OCI-LY3 (cell line): ENCODE measurements at regions not wholly inside any gene's neighbourhood (a gene's known extent, or its start where the extent isn't known, plus 50 kb on each side); places are given as distances from the start of the nearest gene placed in this dataset.

Experiments used
- H2AFZ ChIP-seq: fragments of 200-600, 300-600 bp; shearing (Covaris generic); 2 replicates; pipeline ENCODE4 v1.6.0; 2014; ENCODE audit warnings: antibody characterized with exemption, low read depth, low read length
- H3K27ac ChIP-seq: fragments of 200-600, 300-600 bp; sonication (generic); 2 replicates; pipeline ENCODE4 v1.5.1; 2014; ENCODE audit warnings: mild to moderate bottlenecking, low read length, moderate library complexity, mixed read lengths
- H3K27me3 ChIP-seq: fragments of 200-600, 300-600 bp; sonication (generic); 2 replicates; pipeline ENCODE4 v1.6.1; 2014; ENCODE audit warnings: low read depth, low read length, mixed read lengths
- H3K36me3 ChIP-seq: fragments of 200-600, 300-600 bp; sonication (generic); replicated peaks from 2 replicates; pipeline ENCODE3; 2014; ENCODE audit warnings: low read depth, low read length, mixed read lengths
- H3K4me1 ChIP-seq: fragments of 300-600, 200-600 bp; sonication (generic); 2 replicates; pipeline ENCODE4 v1.6.1; 2014; ENCODE audit warnings: low read length, mixed read lengths
- H3K4me2 ChIP-seq: fragments of 200-600, 300-600 bp; sonication (generic); 2 replicates; pipeline ENCODE4 v1.6.1; 2014; ENCODE audit warnings: low read length, mixed read lengths
- H3K4me3 ChIP-seq: fragments of 300-600, 200-600 bp; sonication (generic); 2 replicates; pipeline ENCODE4 v1.5.1; 2014; ENCODE audit warnings: antibody characterized with exemption, mild to moderate bottlenecking, low read length, moderate library complexity
- H3K79me2 ChIP-seq: fragments of 300-600, 200-600 bp; shearing (Covaris generic); 2 replicates; pipeline ENCODE4 v1.6.1; 2014; ENCODE audit warnings: mild to moderate bottlenecking, low read length, mixed read lengths
- H3K9ac ChIP-seq: fragments of 300-600, 200-600 bp; shearing (Covaris generic); 2 replicates; pipeline ENCODE4 v1.6.0; 2014; ENCODE audit warnings: mild to moderate bottlenecking, low read length, moderate library complexity
- H3K9me3 ChIP-seq: fragments of 200-600, 300-600 bp; shearing (Covaris generic); 2 replicates; pipeline ENCODE4 v1.6.1; 2014; ENCODE audit warnings: low read length, mixed read lengths; ENCODE audit not compliant: insufficient read depth
- H4K20me1 ChIP-seq: fragments of 200-600, 300-600 bp; sonication (generic); 2 replicates; pipeline ENCODE4 v1.6.1; 2016; ENCODE audit warnings: low read length, mixed read lengths; ENCODE audit not compliant: insufficient read depth
- EZH2phosphoT487 ChIP-seq: fragments of 200-600 bp; shearing (Covaris generic); IDR thresholded peaks from 2 replicates; pipeline ENCODE4 v1.6.1; 2018; ENCODE audit warnings: antibody characterized with exemption, mixed run types, low read depth
- TF ChIP-seq, protein P1 (sequence below): fragments of 200-600, 300-600 bp; sonication (generic); IDR thresholded peaks from 2 replicates; pipeline ENCODE4 v1.5.1; 2014; ENCODE audit warnings: antibody characterized with exemption, low read length, low read depth

DNA sequence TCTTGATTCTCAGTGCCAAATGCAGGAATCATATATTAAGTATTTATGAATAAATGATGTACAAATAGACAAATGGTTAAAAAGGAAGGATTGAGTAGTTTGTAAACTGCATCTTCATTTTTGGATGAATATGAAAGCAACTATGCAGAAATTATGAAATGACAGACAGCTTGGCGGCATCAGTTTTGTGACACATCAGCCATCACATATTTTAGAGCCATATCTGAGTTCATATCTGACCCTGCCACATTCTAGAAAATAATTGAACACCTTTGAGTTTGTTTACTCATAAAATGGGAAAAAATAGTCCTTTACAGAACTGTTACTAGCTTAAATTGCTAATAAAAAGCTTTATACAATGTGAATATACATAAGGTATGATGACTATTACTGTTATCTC lies 448.2 kb downstream of the KIF20B start:
- Histone ChIP-seq H3K27ac (no peak overlapping the region), H3K4me3 (no peak overlapping the region), H3K9me3 (no peaks in the 10 kb centered on the region)

DNA sequence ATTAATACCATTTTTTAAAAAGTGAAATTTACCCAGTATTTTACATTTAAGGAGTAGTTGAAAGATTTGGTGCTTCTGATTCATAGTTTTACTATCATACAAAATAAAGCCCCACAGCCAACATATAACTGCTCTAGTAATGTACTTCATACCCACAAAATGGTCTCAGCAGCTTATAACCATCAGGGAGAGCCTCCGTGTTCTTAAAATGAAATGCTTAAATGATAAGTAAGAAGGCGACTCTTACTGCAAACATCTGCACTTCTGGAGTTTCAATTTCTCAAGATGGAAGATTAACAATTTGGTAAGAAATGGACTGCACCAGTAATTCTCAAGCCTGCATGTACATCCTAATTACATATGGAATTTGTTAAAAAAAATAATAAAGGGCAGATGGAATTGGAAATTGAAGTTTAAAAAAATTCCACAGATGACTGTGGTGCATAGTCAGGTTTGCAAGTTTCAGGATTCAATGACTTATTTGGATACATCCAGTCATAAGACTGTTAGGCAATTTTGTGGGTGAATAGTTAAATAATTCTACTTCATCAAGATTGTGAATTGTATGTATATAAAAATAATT lies 461.0 kb downstream of the KIF20B start:
- no peak overlapping the region for H3K9ac ChIP-seq
- H3K4me3 ChIP-seq = no peak overlapping the region
- no peaks in the 10 kb centered on the region for H3K27me3 ChIP-seq
- H2AFZ ChIP-seq = no peak overlapping the region
- no peak overlapping the region for H3K4me2 ChIP-seq
- H4K20me1 ChIP-seq = no peaks in the 10 kb centered on the region
- H3K4me1 ChIP-seq = peaks cover 8% of the 10 kb centered on the region
- H3K9me3 ChIP-seq = no peaks in the 10 kb centered on the region
- no peaks in the 10 kb centered on the region for H3K79me2 ChIP-seq
- H3K27ac ChIP-seq = no peak overlapping the region
- no peak for TF ChIP-seq EZH2phosphoT487
- TF ChIP-seq, protein P1, sequence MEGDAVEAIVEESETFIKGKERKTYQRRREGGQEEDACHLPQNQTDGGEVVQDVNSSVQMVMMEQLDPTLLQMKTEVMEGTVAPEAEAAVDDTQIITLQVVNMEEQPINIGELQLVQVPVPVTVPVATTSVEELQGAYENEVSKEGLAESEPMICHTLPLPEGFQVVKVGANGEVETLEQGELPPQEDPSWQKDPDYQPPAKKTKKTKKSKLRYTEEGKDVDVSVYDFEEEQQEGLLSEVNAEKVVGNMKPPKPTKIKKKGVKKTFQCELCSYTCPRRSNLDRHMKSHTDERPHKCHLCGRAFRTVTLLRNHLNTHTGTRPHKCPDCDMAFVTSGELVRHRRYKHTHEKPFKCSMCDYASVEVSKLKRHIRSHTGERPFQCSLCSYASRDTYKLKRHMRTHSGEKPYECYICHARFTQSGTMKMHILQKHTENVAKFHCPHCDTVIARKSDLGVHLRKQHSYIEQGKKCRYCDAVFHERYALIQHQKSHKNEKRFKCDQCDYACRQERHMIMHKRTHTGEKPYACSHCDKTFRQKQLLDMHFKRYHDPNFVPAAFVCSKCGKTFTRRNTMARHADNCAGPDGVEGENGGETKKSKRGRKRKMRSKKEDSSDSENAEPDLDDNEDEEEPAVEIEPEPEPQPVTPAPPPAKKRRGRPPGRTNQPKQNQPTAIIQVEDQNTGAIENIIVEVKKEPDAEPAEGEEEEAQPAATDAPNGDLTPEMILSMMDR = no peak
- no peaks in the 10 kb centered on the region for H3K36me3 ChIP-seq

More for the DNA sequence above, 448.2 kb downstream of the KIF20B start:
- Histone ChIP-seq H3K4me1 (no peaks in the 10 kb centered on the region), H2AFZ (no peak overlapping the region), H3K4me2 (no peak overlapping the region), H3K27me3 (no peaks in the 10 kb centered on the region), H3K79me2 (no peaks in the 10 kb centered on the region), H3K36me3 (no peaks in the 10 kb centered on the region), H3K9ac (no peak overlapping the region), H4K20me1 (no peaks in the 10 kb centered on the region)
- no peak for TF ChIP-seq EZH2phosphoT487
- TF ChIP-seq, protein P1 = no peak

DNA sequence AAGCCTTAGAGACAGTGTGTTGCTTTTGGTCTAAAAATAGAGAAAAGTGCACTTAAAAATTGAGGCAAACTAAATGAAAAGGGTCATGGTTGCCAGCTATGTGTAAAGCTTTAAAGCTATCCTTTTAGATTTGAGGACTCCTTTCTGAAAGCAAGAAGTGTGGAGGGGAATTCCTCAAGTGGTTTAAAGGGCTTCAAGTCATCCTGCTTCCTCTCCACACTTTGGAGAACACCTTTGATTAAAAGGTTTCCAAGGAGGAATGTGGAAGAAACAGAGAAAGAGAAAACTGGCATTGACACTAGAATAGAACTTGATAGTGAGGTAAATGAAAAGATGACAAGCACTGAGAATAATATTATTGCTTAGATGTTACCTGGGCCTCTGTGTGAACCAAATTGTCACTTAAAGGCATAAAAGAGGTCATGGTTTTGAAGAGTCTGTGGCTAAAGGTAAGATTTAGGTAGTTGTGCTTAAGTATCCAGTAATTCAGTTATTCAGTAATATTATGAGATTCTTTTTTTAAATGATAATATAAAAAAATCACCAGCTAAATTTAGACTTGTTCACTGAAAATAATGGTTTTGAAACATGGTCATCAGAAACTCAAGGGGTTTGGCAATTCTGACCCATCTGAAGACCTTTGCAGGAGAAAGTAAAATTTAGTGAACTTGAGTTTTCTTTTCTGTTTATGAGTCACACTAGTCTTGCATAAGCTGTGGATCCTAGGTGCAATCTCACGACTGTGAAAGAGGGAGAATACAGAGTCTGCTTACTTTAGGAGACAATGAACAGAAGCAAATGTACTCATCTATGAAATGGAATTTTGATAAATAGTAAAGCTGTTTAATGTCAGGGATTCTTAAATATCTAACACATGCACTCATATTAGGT lies 466.0 kb downstream of the KIF20B start:
- Histone ChIP-seq H3K4me3 (no peak overlapping the region), H3K9ac (no peak overlapping the region), H3K36me3 (no peaks in the 10 kb centered on the region), H2AFZ (no peak overlapping the region), H3K4me2 (peak overlapping the region; percentile 18; the same call in 1 of the 2 replicates), H3K27me3 (no peaks in the 10 kb centered on the region), H3K4me1 (peaks cover 23% of the 10 kb centered on the region), H3K79me2 (no peaks in the 10 kb centered on the region), H3K27ac (0 out of 2 replicates have a peak overlapping the region, but pooled peaks have one; percentile 19), H3K9me3 (0 out of 2 replicates have a peak, but pooled peaks cover 3% of the 10 kb centered on the region), H4K20me1 (no peaks in the 10 kb centered on the region)
- no peak for TF ChIP-seq EZH2phosphoT487
- TF ChIP-seq, protein P1 = no peak

DNA sequence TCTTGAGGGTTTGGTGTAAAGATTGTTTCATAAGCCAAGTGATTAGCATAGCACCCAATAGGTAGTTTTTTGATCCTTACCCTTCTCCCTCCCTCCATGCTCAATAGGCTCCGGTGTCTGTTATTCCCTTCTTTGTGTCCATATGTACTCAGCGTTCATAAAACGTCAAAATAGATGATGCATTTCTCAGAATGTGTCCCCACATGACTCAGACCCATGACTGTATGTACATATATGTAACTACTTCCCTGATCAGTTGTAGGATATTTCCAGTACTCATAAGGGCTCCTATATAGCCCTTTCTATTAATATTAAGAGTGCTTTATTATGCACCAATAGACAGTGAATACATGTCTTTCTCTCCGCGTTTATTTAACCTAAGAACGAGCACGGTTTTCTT lies 466.9 kb downstream of the KIF20B start:
- H3K9me3 ChIP-seq = 0 out of 2 replicates have a peak, but pooled peaks cover 3% of the 10 kb centered on the region
- H3K79me2 ChIP-seq = no peaks in the 10 kb centered on the region
- H3K4me2 ChIP-seq = 0 out of 2 replicates have a peak overlapping the region, but pooled peaks have one; percentile 18
- TF ChIP-seq, protein P1 = no peak
- no peak for TF ChIP-seq EZH2phosphoT487
- no peaks in the 10 kb centered on the region for H3K36me3 ChIP-seq
- no peaks in the 10 kb centered on the region for H4K20me1 ChIP-seq
- no peak overlapping the region for H3K4me3 ChIP-seq
- no peaks in the 10 kb centered on the region for H3K27me3 ChIP-seq
- H3K27ac ChIP-seq = no peak overlapping the region
- peaks cover 23% of the 10 kb centered on the region for H3K4me1 ChIP-seq
- H2AFZ ChIP-seq = no peak overlapping the region
- no peak overlapping the region for H3K9ac ChIP-seq
